ENCODE measurements at regions not wholly inside any gene's neighbourhood (a gene's known extent, or its start where the extent isn't known, plus 50 kb on each side); places are given as distances from the start of the nearest gene placed in this dataset.
"Not testable (repeated sequence)": the region's sequence is repeated elsewhere in the genome, so short reads cannot be mapped to it uniquely, and the experiment has no call there.

DNA sequence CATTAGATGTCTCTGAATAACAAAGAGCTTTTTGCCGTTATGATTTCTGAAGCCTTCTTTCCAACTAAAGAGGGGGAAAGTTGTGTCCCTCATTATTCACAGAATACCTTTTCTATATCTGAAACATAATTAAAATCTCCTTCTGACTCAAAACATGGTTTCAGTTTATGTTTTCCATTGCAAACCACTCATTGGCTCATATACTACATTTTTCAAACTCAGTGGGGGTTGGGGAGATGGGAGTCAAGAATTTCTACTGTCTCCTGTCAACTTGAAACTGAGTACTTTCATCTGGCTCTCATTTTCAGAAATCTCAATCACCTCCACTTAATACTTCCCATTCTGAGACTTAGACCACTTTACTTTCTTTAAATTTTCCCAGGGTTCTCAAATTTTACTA is 1839.5 kb upstream of the PCDH10 start:
- DNase-seq (ENCODE audit: low spot score): no peak

GRCh38 chr4:131316086-131316485 is 1833.0 kb upstream of the PCDH10 start:
- DNase-seq (ENCODE audit: low spot score): no peak

GRCh38 chr4:131337936-131338335 is 1811.2 kb upstream of the PCDH10 start:
- no peak for DNase-seq (ENCODE audit: low spot score)

- DNase-seq (ENCODE audit: low spot score): no peak
Observed at GRCh38 chr4:131339137-131339536, 1810.0 kb upstream of the PCDH10 start.

DNA sequence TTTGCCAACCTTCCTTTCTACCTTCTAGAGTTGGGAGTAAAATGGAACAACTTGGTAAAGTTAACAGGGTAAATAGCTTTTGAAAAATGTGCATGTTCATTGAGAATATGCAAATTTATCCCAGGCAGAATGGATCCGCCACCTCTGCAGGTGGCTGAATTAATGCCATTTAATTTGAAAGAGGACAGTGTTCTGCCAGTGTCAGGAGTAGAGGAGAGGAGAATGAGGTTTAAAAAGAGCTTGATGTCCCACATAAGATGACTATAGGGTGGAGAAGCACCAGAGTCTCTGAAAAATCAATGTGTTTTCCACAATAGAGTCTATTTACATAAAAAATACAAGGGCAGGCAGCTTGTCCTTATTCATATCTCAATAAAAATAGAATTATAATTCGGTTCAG is 1804.3 kb upstream of the PCDH10 start:
- DNase-seq (ENCODE audit: low spot score): no peak

DNA sequence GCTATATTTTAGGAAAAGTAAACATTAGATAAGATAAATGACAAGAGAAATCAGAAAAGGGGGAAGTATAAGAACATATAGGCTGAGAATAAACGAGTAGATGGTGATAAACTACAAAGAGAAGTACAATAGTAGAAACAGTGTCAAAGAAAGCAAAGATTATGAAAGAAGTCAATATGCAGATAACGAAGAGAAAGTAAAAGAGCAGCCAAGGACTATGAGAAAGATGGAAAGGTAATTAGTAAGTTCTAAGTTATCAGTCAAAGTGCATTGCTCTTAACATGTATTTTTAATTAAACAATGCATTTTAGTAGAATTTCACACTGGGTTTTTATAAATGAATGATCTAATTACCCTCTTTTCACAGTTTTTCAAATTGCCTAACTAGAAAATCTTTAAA is 1801.3 kb upstream of the PCDH10 start:
- no peak for DNase-seq (ENCODE audit: low spot score)

DNA sequence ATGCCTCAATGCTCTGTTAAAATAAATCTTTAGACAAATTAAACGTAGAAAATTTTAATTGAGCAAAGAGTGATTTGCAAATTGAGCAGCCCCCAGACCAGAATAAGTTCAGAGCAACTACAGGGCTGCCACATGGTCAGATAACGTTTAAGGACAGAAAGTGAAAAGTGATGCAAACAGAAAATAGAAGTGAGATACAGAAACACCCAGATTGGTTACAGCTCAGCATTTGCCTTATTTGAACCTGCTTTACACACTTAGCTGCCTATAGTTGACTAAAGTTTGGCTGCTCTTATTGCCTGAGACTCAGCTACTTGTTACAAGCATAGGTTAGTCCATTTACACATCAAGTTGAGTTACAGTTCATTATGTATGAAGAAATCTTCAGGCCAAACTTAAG is 1800.8 kb upstream of the PCDH10 start:
- no peak for DNase-seq (ENCODE audit: low spot score)

DNA sequence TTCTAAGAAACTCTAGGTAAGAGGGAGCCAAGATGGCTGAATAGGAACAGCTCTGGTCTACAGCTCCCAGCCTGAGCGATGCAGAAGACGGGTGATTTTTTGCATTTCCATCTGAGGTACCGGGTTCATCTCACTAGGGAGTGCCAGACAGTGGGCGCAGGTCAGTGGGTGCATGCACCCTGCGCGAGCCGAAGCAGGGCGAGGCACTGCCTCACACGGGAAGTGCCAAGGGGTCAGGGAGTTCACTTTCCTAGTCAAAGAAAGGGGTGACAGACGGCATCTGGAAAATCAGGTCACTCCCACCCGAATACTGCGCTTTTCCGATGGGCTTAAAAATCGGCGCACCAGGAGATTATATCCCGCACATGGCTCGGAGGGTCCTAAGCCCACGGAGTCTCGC is 1796.7 kb upstream of the PCDH10 start:
- not testable (repeated sequence) for DNase-seq (ENCODE audit: low spot score)

- DNase-seq (ENCODE audit: low spot score): no peak
Observed at GRCh38 chr4:131366714-131367113, 1782.4 kb upstream of the PCDH10 start.

- DNase-seq (ENCODE audit: low spot score): no peak
Observed at GRCh38 chr4:131367441-131367840, 1781.7 kb upstream of the PCDH10 start.

GRCh38 chr4:131370846-131371245 is 1778.2 kb upstream of the PCDH10 start:
- no peak for DNase-seq (ENCODE audit: low spot score)

GRCh38 chr4:131381055-131381454 is 1768.0 kb upstream of the PCDH10 start:
- DNase-seq (ENCODE audit: low spot score): no peak

DNA sequence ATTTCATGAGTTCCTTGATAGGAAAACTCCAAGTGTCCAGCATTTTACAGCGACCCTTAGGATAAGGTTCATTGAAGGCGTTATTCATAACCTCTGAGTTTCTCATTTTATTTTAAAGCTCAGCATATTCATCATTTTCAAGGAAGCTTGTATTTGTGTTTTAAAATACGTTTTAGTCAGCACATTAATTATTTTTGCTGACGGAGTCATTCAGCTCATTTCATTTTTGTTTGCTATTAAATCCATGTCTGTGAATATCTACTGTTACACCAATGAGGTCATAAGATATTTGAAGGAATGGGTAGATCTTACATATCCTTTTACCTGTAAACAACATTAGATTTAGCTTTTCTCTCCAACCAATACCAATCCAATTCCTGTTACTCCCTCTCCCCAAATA is 1766.3 kb upstream of the PCDH10 start:
- no peak for DNase-seq (ENCODE audit: low spot score)

DNA sequence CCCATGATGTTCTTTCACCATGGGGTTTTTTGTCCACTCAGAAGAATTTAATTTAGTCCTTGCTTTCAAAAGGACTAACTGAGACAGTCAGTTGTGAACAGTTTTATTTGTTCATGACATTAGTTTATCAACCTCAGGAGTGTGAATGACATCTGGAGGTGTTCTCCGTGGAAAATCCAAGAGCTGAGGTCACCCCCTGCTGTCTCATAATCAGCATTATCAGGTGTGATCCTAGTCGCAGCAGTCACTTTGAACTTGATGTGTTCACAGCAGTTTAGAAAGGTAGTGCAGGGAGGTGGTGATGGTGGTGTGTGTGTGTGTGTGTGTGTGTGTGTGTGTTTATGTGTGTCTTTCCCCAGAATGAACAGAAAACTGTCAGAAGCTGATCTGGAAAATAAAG is 1760.8 kb upstream of the PCDH10 start:
- no peak for DNase-seq (ENCODE audit: low spot score)

GRCh38 chr4:131408102-131408501 is 1741.0 kb upstream of the PCDH10 start:
- no peak for DNase-seq (ENCODE audit: low spot score)

DNA sequence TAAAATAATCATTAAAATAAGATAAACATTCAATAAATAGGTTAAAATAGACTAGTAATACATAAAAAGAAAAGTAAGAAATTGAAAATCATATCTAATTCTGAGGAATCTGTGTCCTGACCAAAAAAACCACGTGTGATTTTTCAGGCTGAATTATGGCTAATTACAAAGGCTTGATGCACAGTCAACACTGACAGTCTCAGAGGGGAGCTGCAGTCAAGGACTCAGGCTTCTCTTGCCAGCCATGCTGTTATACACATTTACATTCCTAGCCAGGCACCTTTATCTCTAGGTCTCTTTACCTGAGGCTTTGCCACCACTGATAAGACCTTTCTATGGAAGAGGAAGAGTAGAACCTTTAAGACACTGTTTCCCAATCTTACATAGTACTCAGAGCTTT is 1737.7 kb upstream of the PCDH10 start:
- DNase-seq (ENCODE audit: low spot score): no peak

DNA sequence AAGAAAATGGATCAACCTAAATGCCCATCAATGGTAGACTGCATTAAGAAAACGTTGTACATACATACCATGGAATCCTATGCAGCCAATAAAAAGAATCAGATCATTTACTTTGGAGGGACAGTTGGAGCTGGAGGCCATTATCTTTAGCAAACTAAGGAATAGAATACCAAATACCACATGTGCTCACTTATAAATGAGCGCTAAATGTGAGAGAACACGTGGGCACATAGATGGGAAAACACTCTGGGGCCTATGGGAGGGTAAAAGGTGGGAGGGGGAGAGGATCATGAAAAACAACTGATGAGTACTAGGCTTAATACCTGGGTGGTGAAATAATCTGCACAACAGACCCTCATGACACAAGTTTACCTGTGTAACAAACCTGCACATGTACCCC is 1729.9 kb upstream of the PCDH10 start:
- no peak for DNase-seq (ENCODE audit: low spot score)

DNA sequence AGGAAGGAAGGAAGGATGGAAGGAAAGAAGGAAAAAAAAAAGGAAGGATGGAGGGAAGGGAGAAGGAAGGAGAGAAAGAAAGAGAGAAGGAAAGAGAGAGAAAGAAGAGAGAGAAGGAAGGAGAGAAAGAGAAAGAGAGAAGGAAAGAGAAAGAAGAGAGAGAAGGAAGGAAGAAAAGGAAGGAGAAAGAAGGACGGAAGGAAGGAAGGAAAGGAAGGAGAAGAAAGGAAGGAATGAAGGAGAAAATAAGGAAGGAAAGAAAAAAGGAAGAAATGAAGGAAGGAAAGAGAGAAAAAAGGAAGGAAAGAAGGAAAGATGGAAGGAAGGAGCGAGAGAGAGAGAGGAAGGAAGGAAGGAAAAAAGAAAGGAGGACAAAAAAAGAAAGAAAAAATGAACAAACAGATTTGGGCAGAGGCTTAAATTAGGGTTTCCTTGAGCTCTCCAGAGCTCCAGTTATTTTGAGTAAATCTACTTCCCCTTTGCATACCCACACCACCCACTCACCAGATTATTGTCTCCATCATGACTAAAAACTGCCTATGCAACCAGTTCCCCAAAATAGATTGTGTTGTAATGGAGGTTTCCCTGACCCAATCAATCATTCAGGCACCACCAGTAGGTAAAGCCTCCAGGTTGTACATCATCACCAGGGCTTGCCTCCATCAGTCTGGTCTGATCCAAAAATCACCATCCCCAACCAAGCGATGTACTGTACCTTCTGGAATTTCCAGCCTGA is 1722.9 kb upstream of the PCDH10 start:
- DNase-seq (ENCODE audit: low spot score): no peak

DNA sequence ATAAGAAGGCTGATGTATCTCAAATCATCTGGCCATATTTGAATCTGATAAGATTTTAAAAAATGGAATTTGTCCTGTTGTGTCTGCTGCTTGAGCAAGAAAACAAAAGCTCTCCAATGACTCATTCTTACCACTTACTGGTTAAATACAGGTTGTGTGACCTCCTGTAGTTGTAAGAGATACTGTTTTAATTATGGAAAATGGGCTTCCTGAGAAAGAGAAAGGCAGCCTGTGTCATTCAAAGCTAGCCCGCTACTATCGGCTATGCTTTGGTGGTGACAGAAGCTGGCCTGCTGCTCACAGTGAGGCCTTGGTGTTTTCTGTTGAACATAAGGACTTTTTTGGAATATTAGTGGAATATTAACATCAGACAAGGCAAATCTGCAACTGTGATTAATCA is 1722.1 kb upstream of the PCDH10 start:
- no peak for DNase-seq (ENCODE audit: low spot score)

GRCh38 chr4:131430302-131430701 is 1718.8 kb upstream of the PCDH10 start:
- DNase-seq (ENCODE audit: low spot score): no peak

GRCh38 chr4:131441004-131441688 is 1707.9 kb upstream of the PCDH10 start:
- no peak for DNase-seq (ENCODE audit: low spot score)

DNA sequence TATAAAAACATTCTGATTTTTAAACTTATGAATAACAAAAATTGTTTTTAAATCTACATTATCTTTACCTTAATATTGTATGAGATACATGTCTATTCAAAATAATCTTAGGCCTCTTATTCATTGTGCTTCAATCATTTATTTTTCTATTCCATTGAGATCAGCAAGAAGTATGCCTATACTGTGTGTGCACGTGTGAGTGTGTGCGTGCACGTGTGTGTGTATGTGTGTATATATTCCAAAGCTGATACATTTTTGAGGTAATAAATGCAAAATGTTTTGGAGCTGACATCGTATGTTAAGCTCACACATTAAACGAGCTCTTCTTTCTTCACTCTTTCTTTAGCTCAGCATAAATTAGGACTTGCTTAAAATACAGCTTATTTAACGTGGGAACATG is 1701.2 kb upstream of the PCDH10 start:
- no peak for DNase-seq (ENCODE audit: low spot score)

- no peak for DNase-seq (ENCODE audit: low spot score)
Observed at GRCh38 chr4:131450572-131451209, 1698.4 kb upstream of the PCDH10 start.

Measured in CD4-positive, alpha-beta T cell treated with Interleukin-15 for 4 hours (primary cell).